Effector memory CD8-positive, alpha-beta T cell (primary cell): ENCODE measurements at regions not wholly inside any gene's neighbourhood (a gene's known extent, or its start where the extent isn't known, plus 50 kb on each side); places are given as distances from the start of the nearest gene placed in this dataset.

Source experiments
- ATAC-seq: fragments of 150-1000 bp; cut with Tn5 transposase; replicated peaks from 2 replicates; pipeline ENCODE4 v1.10.0; 2021; ENCODE audit warnings: mild to moderate bottlenecking, moderate library complexity
- DNase-seq, 3 experiments: peaks; one replicate each; pipeline ENCODE4 v3.0.0; 2021
- H3K27ac Mint-ChIP-seq, 2 donors: one replicate each; pipeline ENCODE4 v1.8.0; 2022; ENCODE audit warnings: mild to moderate bottlenecking in 2 of 2, mixed read lengths in 2 of 2, moderate library complexity in 2 of 2
- H3K27me3 Mint-ChIP-seq, 2 donors: one replicate each; pipeline ENCODE4 v1.8.0; 2022; ENCODE audit warnings: mixed read lengths in 2 of 2
- H3K36me3 Mint-ChIP-seq: one replicate; pipeline ENCODE4 v1.8.0; 2022; ENCODE audit warnings: mild to moderate bottlenecking, moderate library complexity, mixed read lengths; ENCODE audit not compliant: insufficient read depth
- H3K4me1 Mint-ChIP-seq, 2 donors: one replicate each; pipeline ENCODE4 v1.8.0; 2022; ENCODE audit warnings: low read depth in 2 of 2, mixed read lengths in 2 of 2
- H3K4me3 Mint-ChIP-seq, 2 donors: one replicate each; pipeline ENCODE4 v1.8.0; 2022; ENCODE audit warnings: mild to moderate bottlenecking in 2 of 2, mixed read lengths in 2 of 2, moderate library complexity in 2 of 2
- H3K9me3 Mint-ChIP-seq, 2 donors: one replicate each; pipeline ENCODE4 v1.8.0; 2022; ENCODE audit warnings: mixed read lengths in 2 of 2

GRCh38 chr20:62571669-62572344 lies 70.5 kb upstream of the SLCO4A1 start:
- Mint-ChIP-seq H3K27ac (no peak overlapping the region), H3K4me3 (no peak overlapping the region), H3K9me3 (no peaks in the 10 kb centered on the region), H3K4me1 (peaks cover 5 to 8% of the 10 kb centered on the region in 2 donors), H3K36me3 (no peaks in the 10 kb centered on the region), H3K27me3 (peaks cover 40 to 65% of the 10 kb centered on the region in 2 donors)
- ATAC-seq = no peak
- DNase-seq = no peak

- no peak for ATAC-seq
- Mint-ChIP-seq H3K27ac (no peak overlapping the region), H3K36me3 (no peaks in the 10 kb centered on the region), H3K27me3 (peaks cover 36 to 68% of the 10 kb centered on the region in 2 donors), H3K4me3 (no peak overlapping the region), H3K4me1 (peaks cover 5 to 8% of the 10 kb centered on the region in 2 donors), H3K9me3 (no peaks in the 10 kb centered on the region)
- DNase-seq = no peak
Observed at GRCh38 chr20:62572980-62573379, 69.3 kb upstream of the SLCO4A1 start.

- H3K27me3 Mint-ChIP-seq = peaks cover 44 to 68% of the 10 kb centered on the region in 2 donors
- DNase-seq = no peak
- ATAC-seq = no peak
- no peak overlapping the region for H3K27ac Mint-ChIP-seq
- no peak overlapping the region for H3K4me3 Mint-ChIP-seq
- H3K36me3 Mint-ChIP-seq = no peaks in the 10 kb centered on the region
- peaks cover 6 to 8% of the 10 kb centered on the region in 2 donors for H3K4me1 Mint-ChIP-seq
- no peaks in the 10 kb centered on the region for H3K9me3 Mint-ChIP-seq
Observed at GRCh38 chr20:62573817-62574216, 68.5 kb upstream of the SLCO4A1 start.

GRCh38 chr20:62574230-62574993 lies 67.9 kb upstream of the SLCO4A1 start:
- ATAC-seq = no peak
- Mint-ChIP-seq H3K27ac (no peak overlapping the region), H3K4me3 (no peak overlapping the region), H3K27me3 (peaks cover 50 to 68% of the 10 kb centered on the region in 2 donors), H3K9me3 (no peaks in the 10 kb centered on the region), H3K4me1 (peaks cover 8% of the 10 kb centered on the region in 2 donors), H3K36me3 (no peaks in the 10 kb centered on the region)
- no peak for DNase-seq

- Mint-ChIP-seq H3K4me1 (peaks cover 7 to 8% of the 10 kb centered on the region in 2 donors), H3K9me3 (no peaks in the 10 kb centered on the region), H3K27me3 (peaks cover 56 to 71% of the 10 kb centered on the region in 2 donors), H3K4me3 (no peak overlapping the region), H3K27ac (no peak overlapping the region), H3K36me3 (no peaks in the 10 kb centered on the region)
- no peak for DNase-seq
- ATAC-seq = no peak
Observed at GRCh38 chr20:62575976-62576722, 66.2 kb upstream of the SLCO4A1 start.

- H3K4me1 Mint-ChIP-seq = peaks cover 5 to 6% of the 10 kb centered on the region in 2 donors
- H3K36me3 Mint-ChIP-seq = no peaks in the 10 kb centered on the region
- H3K9me3 Mint-ChIP-seq = no peaks in the 10 kb centered on the region
- ATAC-seq = no peak
- no peak for DNase-seq
- H3K27ac Mint-ChIP-seq = no peak overlapping the region
- peaks cover 56 to 71% of the 10 kb centered on the region in 2 donors for H3K27me3 Mint-ChIP-seq
- H3K4me3 Mint-ChIP-seq = no peak overlapping the region
Observed at GRCh38 chr20:62576815-62577489, 65.4 kb upstream of the SLCO4A1 start.

GRCh38 chr20:62577490-62577836 lies 64.8 kb upstream of the SLCO4A1 start:
- H3K27ac Mint-ChIP-seq = no peak overlapping the region
- peaks cover 56 to 72% of the 10 kb centered on the region in 2 donors for H3K27me3 Mint-ChIP-seq
- H3K4me1 Mint-ChIP-seq = peaks cover 0 to 4% of the 10 kb centered on the region in 2 donors
- H3K4me3 Mint-ChIP-seq = no peak overlapping the region
- no peak for DNase-seq
- H3K9me3 Mint-ChIP-seq = no peaks in the 10 kb centered on the region
- ATAC-seq = no peak
- H3K36me3 Mint-ChIP-seq = no peaks in the 10 kb centered on the region

- Mint-ChIP-seq H3K36me3 (no peaks in the 10 kb centered on the region), H3K9me3 (no peaks in the 10 kb centered on the region), H3K4me1 (peaks cover 0 to 4% of the 10 kb centered on the region in 2 donors), H3K4me3 (no peak overlapping the region), H3K27ac (no peak overlapping the region), H3K27me3 (peaks cover 59 to 79% of the 10 kb centered on the region in 2 donors)
- no peak for DNase-seq
- no peak for ATAC-seq
Observed at GRCh38 chr20:62578294-62578897, 63.9 kb upstream of the SLCO4A1 start.

GRCh38 chr20:62580052-62580451 lies 62.3 kb upstream of the SLCO4A1 start:
- peaks cover 57 to 79% of the 10 kb centered on the region in 2 donors for H3K27me3 Mint-ChIP-seq
- H3K27ac Mint-ChIP-seq = peak overlapping the region in 1 of 2 donors; percentile 47
- H3K4me1 Mint-ChIP-seq = peaks cover 0 to 4% of the 10 kb centered on the region in 2 donors
- no peaks in the 10 kb centered on the region for H3K36me3 Mint-ChIP-seq
- no peaks in the 10 kb centered on the region for H3K9me3 Mint-ChIP-seq
- no peak overlapping the region for H3K4me3 Mint-ChIP-seq
- ATAC-seq (no peak), DNase-seq (no peak)

GRCh38 chr20:62580733-62581132 lies 61.6 kb upstream of the SLCO4A1 start:
- ATAC-seq (no peak), DNase-seq (no peak)
- H3K27me3 Mint-ChIP-seq = peaks cover 60 to 79% of the 10 kb centered on the region in 2 donors
- H3K36me3 Mint-ChIP-seq = no peaks in the 10 kb centered on the region
- H3K27ac Mint-ChIP-seq = no peak overlapping the region
- H3K9me3 Mint-ChIP-seq = no peaks in the 10 kb centered on the region
- H3K4me1 Mint-ChIP-seq = peaks cover 0 to 4% of the 10 kb centered on the region in 2 donors
- H3K4me3 Mint-ChIP-seq = no peak overlapping the region

GRCh38 chr20:62581308-62581707 lies 61.0 kb upstream of the SLCO4A1 start:
- Mint-ChIP-seq H3K4me3 (no peak overlapping the region), H3K27ac (no peak overlapping the region), H3K27me3 (peaks cover 61 to 79% of the 10 kb centered on the region in 2 donors), H3K9me3 (no peaks in the 10 kb centered on the region), H3K4me1 (peaks cover 0 to 4% of the 10 kb centered on the region in 2 donors), H3K36me3 (no peaks in the 10 kb centered on the region)
- DNase-seq (no peak), ATAC-seq (no peak)

- DNase-seq = no peak
- Mint-ChIP-seq H3K27ac (no peak overlapping the region), H3K9me3 (no peaks in the 10 kb centered on the region), H3K4me1 (peaks cover 0 to 4% of the 10 kb centered on the region in 2 donors), H3K36me3 (no peaks in the 10 kb centered on the region), H3K27me3 (peaks cover 58 to 76% of the 10 kb centered on the region in 2 donors), H3K4me3 (no peak overlapping the region)
- ATAC-seq = no peak
Observed at GRCh38 chr20:62581806-62582205, 60.5 kb upstream of the SLCO4A1 start.

GRCh38 chr20:62583424-62583920 lies 58.8 kb upstream of the SLCO4A1 start:
- DNase-seq (no peak), ATAC-seq (no peak)
- peaks cover 0 to 4% of the 10 kb centered on the region in 2 donors for H3K4me1 Mint-ChIP-seq
- H3K36me3 Mint-ChIP-seq = no peaks in the 10 kb centered on the region
- peaks cover 58 to 70% of the 10 kb centered on the region in 2 donors for H3K27me3 Mint-ChIP-seq
- H3K4me3 Mint-ChIP-seq = no peak overlapping the region
- H3K27ac Mint-ChIP-seq = no peak overlapping the region
- H3K9me3 Mint-ChIP-seq = no peaks in the 10 kb centered on the region
